HG03159 (cell line): ENCODE measurements at regions not wholly inside any gene's neighbourhood (a gene's known extent, or its start where the extent isn't known, plus 50 kb on each side); places are given as distances from the start of the nearest gene placed in this dataset.

ENCODE experiments used
- ATAC-seq: cut with Tn5 transposase; IDR thresholded peaks from one replicate; pipeline ENCODE4 v1.9.1; 2021; ENCODE audit warnings: mild to moderate bottlenecking, moderate library complexity; ENCODE audit not compliant: unreplicated experiment

DNA sequence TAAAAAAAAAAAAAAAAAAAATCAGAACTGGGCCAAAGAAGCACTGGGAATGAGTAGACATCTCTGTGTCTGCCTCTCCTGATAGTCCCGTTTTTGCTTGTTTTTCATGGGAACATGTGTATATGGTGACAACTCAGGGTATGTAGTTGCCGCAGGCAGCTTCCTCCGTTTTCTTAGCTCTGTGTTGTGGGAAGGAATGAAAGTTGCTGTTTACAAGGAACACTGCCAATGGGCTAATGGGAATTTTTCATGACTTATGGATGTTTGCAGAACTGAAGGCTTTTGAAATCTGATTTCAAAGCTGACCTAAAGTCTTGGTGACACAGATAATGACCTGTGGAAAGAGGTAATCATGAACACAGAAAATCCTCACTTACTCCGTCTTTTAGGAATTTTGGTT, 146.4 kb upstream of the BTG1 start:
- ATAC-seq: no peak

DNA sequence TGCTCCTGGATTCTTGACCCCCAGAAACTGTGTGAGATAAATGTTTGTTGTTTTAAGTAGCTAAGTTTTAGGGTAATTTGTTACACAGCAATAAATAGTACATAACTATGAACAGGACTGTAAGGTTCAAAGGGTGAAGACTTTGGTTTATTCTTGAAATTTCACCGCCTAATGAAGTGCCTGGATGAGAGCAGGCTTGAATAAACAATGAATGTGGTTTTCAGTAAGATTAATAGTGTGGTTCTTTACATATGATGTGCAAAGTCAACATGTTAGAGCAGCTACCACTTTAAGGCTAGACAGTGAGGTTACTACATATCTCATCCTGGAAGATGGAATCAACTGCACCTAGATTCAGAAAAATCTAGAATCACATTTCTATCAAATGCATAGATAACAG, 145.2 kb upstream of the BTG1 start:
- ATAC-seq: no peak

DNA sequence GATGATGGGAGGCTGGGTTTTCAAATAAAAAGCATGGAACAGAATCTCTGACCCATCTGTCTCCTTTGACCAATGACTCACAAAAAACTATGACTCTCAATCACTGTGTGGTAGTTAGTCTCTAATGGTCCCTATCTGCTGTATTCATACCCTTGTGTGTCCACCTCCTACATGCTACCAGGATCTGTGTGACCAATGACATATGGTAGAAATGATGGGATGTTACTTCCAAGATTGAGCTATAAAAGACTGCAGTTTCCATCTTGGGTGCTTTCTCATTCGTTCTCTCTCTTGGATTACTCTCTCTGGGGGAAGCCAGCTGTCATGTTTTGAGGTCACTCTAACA, 144.7 kb upstream of the BTG1 start:
- ATAC-seq: no peak

DNA sequence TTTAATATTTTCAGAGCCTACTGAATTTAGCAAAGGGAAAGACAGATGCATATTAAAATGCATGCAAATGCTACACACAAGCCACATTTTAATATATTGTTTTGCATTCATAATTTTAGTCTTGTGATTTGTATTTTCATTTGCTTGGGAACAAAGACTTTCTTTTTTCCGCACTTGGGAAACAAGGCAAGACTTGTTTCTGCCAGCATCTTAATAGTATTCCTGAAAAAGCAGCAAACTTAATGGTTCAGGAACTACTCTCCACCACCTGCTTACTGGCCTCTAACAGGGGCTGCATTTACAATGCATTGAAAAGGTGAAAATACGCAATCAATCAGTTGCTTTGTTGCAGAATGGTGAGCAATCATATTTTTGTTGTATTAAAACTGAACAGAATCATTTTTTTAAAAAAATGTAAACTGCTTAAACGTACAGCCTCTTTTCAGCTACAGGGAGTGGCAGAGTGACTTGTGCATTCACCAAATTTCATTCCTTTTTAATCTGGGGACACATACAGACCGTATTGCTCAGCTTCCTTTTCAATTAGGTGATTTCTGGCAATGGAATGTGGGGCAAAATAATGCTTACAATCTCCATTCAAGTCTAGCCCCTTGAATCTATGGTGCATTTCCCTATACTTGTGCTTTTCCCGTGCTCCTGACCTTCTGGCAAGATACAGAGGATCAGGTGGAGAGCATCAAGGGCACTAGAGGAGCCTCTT, 144.1 kb upstream of the BTG1 start:
- ATAC-seq: no peak

DNA sequence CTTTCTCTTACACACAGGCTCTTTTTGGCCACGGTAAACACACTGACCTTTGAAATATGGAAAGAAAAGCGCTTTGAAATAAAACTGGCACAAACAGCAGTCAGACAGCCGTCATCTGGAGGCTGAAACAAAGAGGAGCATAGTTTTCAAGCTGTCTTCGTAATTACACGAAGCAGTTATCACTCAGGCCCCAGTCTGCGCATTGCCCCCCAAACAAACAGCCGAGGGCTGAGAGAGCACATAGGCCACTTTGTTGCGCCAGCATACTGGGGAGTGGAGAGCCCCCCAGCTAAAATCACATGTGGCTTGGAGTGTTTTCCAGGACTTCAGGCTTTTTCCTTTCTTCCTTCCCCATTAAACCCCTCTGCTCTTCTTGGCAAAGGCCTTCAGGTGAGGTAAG, 142.9 kb upstream of the BTG1 start:
- no peak for ATAC-seq

DNA sequence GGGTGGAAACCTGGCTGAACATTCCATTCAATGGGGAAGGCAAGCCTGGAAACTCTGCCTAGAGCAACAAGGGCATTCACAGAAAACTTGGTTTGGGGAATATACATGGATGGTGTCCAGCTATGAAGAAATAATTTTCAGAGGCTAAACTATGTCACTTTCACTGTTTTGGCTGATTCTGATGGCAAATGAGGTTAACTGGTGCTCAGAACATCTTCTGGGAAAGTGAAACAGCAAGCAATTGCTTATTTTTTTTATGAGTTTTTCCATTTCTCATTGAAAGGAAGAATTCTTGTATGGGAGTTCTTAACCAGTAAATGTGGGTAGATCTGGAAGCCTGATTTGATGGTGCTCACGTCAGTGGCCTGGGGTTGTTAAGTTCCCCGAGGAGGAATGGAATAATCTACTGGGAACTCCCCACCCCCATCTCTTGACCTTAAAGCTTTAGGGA, 132.8 kb upstream of the BTG1 start:
- ATAC-seq: no peak

DNA sequence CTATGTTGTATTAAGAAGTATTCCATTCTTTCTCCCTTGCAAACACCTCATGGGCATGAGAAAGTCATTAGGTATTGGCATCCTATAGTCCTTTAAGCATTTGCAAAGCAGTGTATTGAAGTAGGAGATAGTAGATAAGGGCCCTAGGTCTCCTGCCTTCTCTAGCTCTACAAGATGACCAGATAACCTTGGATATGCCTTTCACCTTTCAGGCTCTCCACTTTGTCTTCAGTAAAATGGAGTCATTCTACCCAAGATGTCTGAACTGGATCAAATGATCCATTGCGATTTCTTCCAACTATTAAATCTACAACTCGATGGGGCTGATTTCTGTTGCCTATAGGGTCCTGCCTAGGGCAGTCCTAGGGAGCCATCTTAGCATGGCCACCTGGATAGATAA, 132.1 kb upstream of the BTG1 start:
- no peak for ATAC-seq

DNA sequence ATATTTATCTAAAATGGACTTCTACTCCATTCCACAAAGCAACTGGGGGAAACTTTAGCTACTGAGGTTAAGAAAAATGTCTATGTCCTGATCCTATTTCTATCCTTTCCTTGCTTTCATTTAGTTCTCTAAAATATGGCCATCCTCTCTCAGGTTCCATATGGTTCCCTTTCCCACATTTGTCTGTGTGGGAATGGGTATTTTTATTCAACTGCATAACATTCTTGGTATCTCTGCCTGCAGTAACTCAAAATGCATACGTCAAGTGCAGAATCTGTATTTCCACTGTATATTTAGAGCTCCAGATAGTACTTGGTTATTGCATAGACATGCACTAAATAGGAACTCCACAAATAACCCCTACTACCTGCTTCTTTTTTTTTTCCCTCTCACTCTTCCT, 130.6 kb upstream of the BTG1 start:
- no peak for ATAC-seq

DNA sequence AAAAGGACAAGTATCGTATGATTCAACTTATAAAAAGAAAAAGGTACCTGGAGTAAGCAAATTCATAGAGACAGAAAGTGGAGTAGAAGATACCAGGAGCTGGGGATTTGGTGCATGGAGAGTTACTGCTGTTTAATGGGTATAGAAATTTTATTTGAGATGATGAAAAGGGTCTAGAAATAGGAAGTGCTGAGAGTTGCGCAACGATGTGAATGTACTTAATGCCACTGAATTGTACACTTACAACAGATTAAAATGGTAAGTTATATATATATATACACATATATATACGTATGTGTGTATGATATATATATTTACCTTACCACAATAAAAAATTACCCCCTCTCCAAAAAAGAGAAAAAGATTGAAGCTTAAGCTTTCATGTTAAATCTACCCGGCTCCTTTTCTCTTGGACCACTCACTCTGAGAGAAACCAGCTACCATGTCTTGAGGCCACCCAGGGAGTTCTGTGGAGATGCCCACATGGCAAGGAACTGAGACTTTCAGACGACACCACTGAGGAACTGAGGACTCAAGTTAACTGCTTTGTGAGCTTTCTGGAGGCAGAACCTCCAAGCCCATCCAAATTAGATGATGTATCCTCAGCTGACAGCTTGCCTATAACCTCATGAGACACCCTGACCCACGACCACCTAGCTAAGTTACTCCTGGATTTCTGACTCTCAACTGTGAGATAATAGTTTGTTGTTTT, 130.0 kb upstream of the BTG1 start:
- ATAC-seq: no peak

DNA sequence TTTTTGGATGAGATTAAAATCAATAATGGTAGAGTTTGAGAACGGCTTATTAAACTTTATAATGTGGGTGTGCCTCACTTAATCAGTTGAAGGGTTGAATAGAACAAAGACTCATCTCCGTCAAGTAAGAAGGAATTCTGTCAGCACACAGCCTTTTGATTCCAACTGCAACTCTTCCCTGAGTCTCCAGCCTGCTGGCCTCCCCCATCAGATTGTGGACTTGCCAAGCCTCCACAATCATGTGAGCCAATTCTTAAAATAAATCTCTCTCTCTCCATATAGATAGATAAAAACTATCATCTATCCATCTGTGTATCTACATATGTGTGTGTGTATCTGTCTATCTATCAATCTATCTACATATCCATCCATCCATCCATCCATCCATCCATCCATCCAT, 127.4 kb upstream of the BTG1 start:
- no peak for ATAC-seq

DNA sequence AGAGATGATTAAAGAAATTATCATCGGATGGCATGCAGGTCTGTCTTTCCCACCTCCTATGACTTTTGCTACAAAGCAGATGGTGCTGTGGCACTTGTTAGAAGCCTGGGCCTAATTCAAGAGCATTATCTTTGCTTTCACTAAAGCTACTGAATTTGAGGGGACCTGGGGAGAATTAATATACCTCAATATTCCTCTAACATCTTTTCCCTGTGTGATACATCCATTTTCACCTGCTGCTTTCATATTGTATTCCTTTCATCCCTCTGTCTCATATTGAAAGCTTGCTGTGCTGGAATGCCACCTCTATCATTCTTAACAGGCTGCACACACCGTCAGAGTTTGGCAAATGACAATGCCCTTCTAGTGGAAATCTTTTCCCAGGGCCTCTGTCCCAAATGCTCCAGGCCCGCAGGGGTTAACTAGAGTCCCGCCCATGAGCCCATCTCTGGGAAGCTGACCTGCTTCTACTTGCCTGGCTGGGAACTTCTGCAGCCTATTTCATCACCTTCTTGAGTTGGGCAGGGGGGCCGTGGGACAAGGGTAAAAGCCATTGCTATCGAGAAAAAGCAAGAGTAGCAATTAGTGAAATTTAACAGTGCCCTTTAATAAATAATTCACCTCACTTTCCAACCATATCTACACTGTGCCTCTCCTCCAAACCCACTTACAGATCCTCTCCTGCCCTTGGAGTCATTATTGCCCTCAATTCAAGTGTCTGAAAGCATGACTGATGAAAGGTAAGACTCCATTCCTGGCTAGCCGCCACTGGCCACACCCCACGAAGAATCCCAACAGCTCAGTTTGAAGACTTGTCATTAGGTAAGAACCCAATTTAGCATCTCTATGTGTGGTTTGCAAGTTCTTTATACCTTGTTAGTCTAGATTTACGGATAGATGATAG, 126.7 kb upstream of the BTG1 start:
- no peak for ATAC-seq

DNA sequence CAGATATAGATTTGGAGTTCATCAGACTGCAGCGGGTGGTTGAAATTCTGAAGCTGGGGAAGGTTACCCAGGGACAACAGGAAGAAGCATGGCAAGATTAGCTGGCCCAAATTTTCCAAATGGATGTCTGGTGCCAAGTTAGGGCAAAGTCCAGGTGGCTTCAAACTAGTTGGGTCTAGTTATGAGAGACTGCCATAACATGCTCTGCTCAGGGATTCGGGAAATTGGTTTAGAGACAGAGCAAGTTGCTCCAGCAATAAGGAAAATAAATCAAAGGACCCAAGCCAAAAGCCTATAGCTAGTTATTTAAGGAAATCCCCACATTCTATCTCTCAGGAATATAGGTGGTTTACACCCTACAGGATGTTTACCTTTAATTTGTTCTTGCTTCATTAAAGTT, 125.7 kb upstream of the BTG1 start:
- no peak for ATAC-seq

DNA sequence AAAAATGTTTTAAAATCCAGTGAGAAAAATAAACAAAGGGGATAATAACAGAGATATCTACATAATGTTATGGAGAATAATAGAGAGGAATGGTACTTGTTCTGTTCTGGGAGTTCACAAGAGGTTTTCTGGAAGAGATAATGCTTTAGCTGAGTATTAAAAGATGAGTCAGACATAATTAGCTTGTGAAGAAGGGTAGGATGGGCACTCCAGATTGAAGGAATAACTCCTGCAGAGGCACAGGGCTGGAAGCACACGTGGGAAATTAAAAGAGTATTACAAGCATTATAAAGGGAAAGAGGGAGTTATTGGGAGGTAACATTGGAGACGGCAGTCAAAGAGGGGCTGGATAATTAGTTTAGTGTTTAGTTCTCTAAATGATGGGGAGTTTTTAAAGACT, 124.9 kb upstream of the BTG1 start:
- no peak for ATAC-seq

DNA sequence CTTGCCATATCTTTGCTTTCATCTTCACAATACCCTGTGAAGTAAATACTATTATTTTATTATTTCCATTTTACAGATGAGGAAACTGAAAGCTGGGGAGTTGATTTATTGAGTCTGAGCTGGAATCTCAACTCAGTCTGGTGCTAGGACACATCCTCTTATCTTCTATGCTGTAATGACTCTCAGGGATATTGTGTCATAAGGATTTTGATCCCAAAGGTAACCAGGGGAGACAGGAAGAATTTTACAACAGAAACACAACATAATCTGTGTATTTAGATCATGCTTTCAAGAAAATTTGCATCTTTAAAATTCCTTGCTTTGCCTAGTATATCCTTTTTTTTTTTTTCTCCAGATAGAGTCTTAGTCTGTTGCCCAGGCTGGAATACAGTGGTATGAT, 123.3 kb upstream of the BTG1 start:
- no peak for ATAC-seq

DNA sequence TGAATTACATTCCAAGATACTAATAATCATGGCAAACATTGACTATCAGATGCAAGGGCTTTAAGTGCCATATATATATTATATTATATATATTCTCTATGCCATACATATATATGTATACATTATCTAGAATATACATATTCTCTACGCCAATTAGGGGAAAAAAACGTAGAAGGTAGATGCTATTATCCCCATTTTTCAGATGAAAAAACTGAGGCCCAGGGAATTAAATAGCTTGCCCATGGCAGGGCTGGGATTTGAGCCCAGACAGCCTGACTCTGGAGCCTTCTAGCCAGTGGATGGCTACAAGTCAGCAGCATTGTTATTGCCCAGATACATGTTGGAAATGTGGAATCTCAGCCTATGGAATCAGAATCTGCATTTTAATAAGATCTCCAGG, 116.0 kb upstream of the BTG1 start:
- ATAC-seq: no peak

DNA sequence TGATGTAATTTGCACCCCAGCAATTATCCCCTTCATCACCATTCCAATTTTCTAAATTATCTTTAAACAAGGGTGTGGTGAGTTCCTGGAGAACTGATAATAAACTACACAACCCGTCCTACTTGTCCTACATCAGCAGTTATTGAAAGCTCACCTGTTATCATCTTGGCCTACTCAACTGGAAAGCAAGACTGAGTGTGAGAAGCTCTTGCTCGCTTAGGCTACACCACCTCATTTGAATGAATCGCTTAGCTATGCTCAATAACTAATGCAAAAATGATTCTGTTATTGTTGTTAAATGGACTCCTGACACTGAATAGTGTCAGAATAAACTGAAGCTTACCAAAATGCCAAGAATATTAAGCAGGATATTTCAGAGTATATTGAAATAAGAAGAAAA, 115.4 kb upstream of the BTG1 start:
- ATAC-seq: no peak

DNA sequence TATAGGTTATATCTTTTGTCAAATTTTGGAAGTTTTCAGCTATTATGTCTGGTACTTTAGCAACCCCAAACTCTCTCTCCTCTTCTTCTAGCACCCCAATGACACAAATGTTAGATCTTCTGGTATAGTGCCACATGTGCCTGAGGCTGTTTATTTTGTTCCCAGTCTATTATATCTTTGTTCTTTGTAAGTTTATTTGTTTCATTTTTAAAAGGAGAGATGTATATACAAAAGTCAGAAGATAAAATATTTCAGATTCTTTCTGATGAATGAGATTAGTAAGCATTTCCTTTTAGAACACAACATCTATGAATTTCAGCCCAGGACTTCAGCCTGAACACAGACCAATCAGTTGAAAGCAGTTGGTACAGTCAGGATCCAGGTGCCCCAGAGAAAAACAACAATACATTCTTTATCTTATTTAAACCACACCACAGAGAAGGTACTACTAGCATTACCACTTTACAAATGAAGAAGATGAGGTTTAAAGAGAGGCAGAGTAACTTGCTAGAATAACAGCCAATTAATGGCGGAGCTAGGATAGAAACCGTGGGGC, 114.1 kb upstream of the BTG1 start:
- ATAC-seq: no peak

DNA sequence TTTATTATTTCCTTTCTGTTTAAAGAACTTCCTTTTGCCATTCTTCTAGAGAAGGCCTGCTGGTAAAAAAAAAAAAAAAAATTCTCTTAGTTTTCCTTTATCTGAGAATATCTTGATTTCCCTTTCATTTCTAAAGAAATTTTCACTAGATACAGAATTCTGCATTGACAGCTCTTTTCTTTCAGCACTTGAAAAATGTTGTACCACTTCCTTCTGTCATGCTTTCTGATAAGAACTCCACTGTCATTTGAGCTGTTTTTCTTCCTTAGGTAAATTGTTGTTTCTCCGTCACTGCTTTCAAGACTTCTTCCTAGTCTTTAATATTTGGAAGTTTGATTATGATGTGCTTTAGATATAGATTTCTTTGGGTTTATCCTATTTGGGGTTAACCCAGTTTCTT, 113.6 kb upstream of the BTG1 start:
- no peak for ATAC-seq

DNA sequence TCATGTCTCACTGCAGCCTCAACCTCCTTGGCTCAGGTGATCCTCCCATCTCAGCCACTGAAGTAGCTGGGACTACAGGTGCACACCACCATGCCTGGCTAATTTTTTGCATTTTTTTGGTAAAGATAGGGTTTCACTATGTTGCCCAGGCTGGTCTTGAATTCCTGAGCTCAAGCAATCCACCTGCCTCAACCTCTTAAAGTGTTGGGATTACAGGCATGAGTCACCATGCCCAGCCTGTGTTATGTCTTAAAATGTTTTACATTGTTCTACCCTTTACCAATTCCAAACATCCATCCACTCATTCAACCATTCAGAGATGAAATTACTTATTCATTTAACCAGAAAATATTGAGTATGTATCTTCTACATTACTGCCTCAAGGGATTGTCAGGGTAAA, 111.6 kb upstream of the BTG1 start:
- ATAC-seq: no peak

DNA sequence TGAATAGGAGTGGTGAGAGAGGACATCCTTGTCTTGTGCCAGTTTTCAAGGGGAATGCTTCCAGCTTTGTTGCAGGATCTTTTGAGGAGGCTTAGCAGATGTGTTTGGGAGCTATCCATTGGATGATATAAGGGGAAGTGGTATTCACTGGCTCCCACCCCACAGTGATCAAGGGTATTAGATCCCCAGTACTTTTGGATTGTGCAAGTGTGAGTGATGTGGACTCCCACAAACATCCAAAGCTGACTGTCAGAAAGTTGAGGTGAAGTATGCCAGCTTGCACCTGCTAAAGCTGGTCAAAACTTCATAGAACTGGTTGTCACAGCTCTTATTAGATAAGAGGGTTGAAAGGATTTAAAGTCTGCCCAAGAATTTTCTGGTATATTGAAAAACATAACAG, 110.1 kb upstream of the BTG1 start:
- ATAC-seq: no peak

DNA sequence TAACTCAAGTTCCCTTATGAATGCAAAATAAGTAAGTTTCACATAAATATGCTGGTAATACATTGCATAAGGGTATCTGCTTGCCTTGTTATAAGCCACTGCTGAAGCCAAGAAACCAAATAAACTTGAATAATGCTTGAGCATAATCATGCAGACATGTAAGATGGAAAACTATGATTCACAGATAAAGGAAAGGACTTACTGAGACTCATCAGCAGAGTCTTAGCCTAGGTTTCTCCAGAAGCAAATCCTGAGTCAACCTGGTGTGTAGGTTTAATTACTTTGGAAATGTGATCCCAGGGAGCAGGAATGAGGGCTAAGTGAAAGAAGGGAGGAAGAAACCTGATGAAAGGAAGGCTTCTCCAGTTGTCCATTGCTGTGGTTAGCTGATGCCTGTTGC, 107.7 kb upstream of the BTG1 start:
- ATAC-seq: no peak

DNA sequence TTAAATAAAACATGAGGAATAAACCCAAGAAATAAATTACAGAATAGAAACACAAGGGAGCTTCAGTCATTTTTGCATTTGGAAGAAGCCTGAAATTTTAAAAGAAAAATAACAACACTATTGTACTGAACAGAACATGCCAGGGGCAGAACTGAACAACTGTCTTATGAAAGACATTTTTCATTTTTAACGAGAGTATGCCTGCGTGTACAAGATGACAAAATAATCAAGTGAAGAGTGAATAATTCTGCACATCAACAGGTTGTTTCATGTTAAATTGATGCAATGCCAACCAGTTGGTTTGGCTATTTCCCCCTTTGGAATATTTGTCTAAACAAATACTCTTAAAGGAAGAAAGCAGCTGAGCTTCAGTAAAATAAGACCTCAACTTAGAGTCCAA, 103.3 kb upstream of the BTG1 start:
- no peak for ATAC-seq
